Left ventricle myocardium superior (tissue), 1 donor: ENCODE measurements at regions not wholly inside any gene's neighbourhood (a gene's known extent, or its start where the extent isn't known, plus 50 kb on each side); places are given as distances from the start of the nearest gene placed in this dataset.
"Not testable (repeated sequence)": the region's sequence is repeated elsewhere in the genome, so short reads cannot be mapped to it uniquely, and the experiment has no call there.

Experiments used
- ATAC-seq: fragments of 200-7000 bp; cut with Tn5 transposase; one replicate; pipeline ENCODE4 v1.9.1; 2020; ENCODE audit warnings: mild to moderate bottlenecking, moderate library complexity
- DNase-seq: peaks from one replicate; pipeline ENCODE4 v3.0.0-alpha.2; 2020
- intact Hi-C: fragments of 100-400 bp; cut with micrococcal nuclease; formaldehyde crosslinking; loops from one replicate; pipeline ENCODE4 v1.11.0; 2022
- donor health status: DM: no; HTN: yes; CAD: no; lungs with severe emphysema.

DNA sequence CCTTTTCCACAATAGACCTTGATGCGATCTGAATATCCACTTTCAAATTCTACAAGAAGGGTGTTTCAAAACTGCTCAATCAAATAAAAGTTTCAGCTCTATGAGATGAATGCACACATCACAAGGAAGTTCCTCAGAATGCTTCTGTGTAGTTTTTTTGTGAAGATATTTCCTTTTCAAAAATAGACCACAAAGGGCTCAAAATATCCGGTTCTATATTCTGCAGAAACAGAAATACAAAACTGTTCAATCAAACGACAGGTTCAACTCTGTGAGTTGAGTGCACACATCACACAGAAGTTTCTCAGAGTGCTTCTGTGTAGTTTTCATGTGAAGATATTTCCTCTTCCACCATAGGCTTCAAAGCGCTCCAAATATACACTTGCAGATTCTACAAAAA is 293.9 kb upstream of the DEFB115 start:
- intact Hi-C loops, result no loop called here
- ATAC-seq (no peak), DNase-seq (no peak)

GRCh38 chr20:30975859-30976258 is 281.6 kb upstream of the DEFB115 start:
- intact Hi-C loops, ATAC-seq, DNase-seq: not testable (repeated sequence)

DNA sequence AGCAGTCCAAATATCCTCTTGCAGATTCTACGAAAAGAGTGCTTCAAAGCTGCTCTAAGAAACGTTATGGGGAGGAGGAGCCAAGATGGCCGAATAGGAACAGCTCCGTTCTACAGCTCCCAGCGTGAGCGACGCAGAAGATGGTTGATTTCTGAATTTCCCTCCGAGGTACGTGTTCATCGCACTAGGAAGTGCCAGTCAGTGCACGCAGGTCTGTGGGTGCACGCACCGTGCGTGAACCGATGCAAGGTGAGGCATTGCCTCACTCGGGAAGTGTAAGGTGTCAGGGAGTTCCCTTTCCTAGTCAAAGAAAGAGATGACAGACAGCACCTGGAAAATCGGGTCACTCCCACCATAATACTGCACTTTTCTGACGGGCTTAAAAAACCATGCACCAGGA is 272.1 kb upstream of the DEFB115 start:
- ATAC-seq, result no peak
- peak; percentile 11 for DNase-seq
- intact Hi-C loops, result no loop called here
